ENCODE measurements at regions not wholly inside any gene's neighbourhood (a gene's known extent, or its start where the extent isn't known, plus 50 kb on each side); places are given as distances from the start of the nearest gene placed in this dataset.

GRCh38 chr2:194954218-194954617 is 702.8 kb upstream of the SLC39A10 start:
- H3K27me3 ChIP-seq (replicated peaks in 1 of 2; ENCODE audit: control insufficient read depth in 2 of 2, insufficient read depth in 2 of 2, low read length in 1 of 2), result no peaks in the 10 kb centered on the region

More at GRCh38 chr2:194954218-194954617, 702.8 kb upstream of the SLC39A10 start:
- ChIA-PET SMC1A (ENCODE audit: uncharacterized antibody, unreplicated experiment) (no interaction called here), RAD21 (ENCODE audit: unreplicated experiment) (no interaction called here), CTCF (no interaction called here), POLR2A (no interaction called here)
- no peak for DNase-seq (ENCODE audit: low read depth, low spot score)
- WGBS (ENCODE audit: insufficient coverage, insufficient replicate concordance, low lambda C conversion rate, missing lambda C conversion rate), result 20% methylated on average over 2 of the region's 2 CpGs
- Histone ChIP-seq H3K9ac (ENCODE audit: control insufficient read depth, insufficient read depth, low read length) (no peak overlapping the region), H2AFZ (ENCODE audit: control insufficient read depth, low read depth, low read length) (no peak overlapping the region), H3K4me1 (ENCODE audit: control insufficient read depth, insufficient read depth, low read length) (no peaks in the 10 kb centered on the region), H3K79me2 (ENCODE audit: control insufficient read depth, insufficient read depth, low read length) (no peaks in the 10 kb centered on the region), H3K9me3 (replicated peaks; ENCODE audit: control insufficient read depth, insufficient read depth, low read length) (no peaks in the 10 kb centered on the region), H4K20me1 (ENCODE audit: control insufficient read depth, insufficient read depth) (no peaks in the 10 kb centered on the region), H3K27ac (ENCODE audit: control insufficient read depth, insufficient read depth) (no peak overlapping the region), H3K4me3 (no peak overlapping the region), H3K36me3 (ENCODE audit: control insufficient read depth in 2 of 2, insufficient read depth in 2 of 2, low read length in 1 of 2) (no peaks in the 10 kb centered on the region), H3K4me2 (ENCODE audit: control insufficient read depth, insufficient read depth) (no peak overlapping the region)
- no peak for FAIRE-seq
- in situ Hi-C loops (cut with MboI) (no loop called here), intact Hi-C loops (cut with micrococcal nuclease; ENCODE audit: unreplicated experiment) (no loop called here)
- no TSS peak for BruUV-seq (replicated peaks)
- no peak for ATAC-seq
- TF ChIP-seq FOS (IDR thresholded peaks at IDR 0.05; ENCODE audit: borderline replicate concordance, extremely low read depth, insufficient read length) (no peak), TCF7 (IDR thresholded peaks at IDR 0.05; ENCODE audit: borderline replicate concordance) (no peak), ETV6 (conservative IDR thresholded peaks at IDR 0.05 in 1 of 2, IDR thresholded peaks at IDR 0.05 in 1 of 2; ENCODE audit: borderline replicate concordance in 1 of 2, low read depth in 1 of 2) (no peak), MYB (IDR thresholded peaks at IDR 0.05; ENCODE audit: borderline replicate concordance, low read depth, low read length) (no peak), SREBF1 (IDR thresholded peaks at IDR 0.05; ENCODE audit: low read length) (no peak), HDAC2 (IDR thresholded peaks at IDR 0.05) (no peak), MEF2A (IDR thresholded peaks at IDR 0.05; ENCODE audit: insufficient read depth, low read depth, low read length) (no peak), KAT2A (conservative IDR thresholded peaks at IDR 0.05; ENCODE audit: control insufficient read depth, low read depth, low read length) (no peak), POLR2AphosphoS5 (IDR thresholded peaks at IDR 0.05; ENCODE audit: low read length) (no peak), ZNF592 (IDR thresholded peaks at IDR 0.05) (no peak), MLLT1 (IDR thresholded peaks at IDR 0.05) (no peak)

Measured in GM12878 (cell line).